ENCODE measurements at regions not wholly inside any gene's neighbourhood (a gene's known extent, or its start where the extent isn't known, plus 50 kb on each side); places are given as distances from the start of the nearest gene placed in this dataset.

DNA sequence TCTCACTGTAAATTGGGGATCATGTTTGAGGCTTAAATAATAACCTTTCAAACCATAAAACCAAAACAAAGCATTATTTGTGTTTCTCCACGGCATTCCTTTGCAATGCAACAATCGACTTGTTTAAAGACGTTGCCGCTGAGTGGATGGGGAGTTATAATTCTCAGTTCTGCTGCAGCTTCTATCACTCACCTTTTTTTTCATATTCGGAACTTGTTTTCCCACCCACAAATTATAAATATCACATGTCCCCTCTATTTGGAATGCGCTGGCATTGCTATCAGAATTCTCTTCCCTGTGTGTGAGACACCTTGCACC lies 372.8 kb upstream of the SMIM21 start:
- Histone ChIP-seq H3K4me3 (no peak overlapping the region), H3K27me3 (replicated peaks; ENCODE audit: insufficient read depth) (no peaks in the 10 kb centered on the region), H3K9me3 (no peaks in the 10 kb centered on the region), H3K27ac (no peak overlapping the region), H3K4me1 (ENCODE audit: control insufficient read depth in 1 of 2, low read depth in 2 of 2) (no peaks in the 10 kb centered on the region), H3K36me3 (no peaks in the 10 kb centered on the region)
- no peak for TF ChIP-seq CTCF (IDR thresholded peaks at IDR 0.05)
- ATAC-seq (ENCODE audit: insufficient number of reproducible peaks, low FRiP score, low read depth) = no peak
- DNase-seq (ENCODE audit: low spot score) = no peak

DNA sequence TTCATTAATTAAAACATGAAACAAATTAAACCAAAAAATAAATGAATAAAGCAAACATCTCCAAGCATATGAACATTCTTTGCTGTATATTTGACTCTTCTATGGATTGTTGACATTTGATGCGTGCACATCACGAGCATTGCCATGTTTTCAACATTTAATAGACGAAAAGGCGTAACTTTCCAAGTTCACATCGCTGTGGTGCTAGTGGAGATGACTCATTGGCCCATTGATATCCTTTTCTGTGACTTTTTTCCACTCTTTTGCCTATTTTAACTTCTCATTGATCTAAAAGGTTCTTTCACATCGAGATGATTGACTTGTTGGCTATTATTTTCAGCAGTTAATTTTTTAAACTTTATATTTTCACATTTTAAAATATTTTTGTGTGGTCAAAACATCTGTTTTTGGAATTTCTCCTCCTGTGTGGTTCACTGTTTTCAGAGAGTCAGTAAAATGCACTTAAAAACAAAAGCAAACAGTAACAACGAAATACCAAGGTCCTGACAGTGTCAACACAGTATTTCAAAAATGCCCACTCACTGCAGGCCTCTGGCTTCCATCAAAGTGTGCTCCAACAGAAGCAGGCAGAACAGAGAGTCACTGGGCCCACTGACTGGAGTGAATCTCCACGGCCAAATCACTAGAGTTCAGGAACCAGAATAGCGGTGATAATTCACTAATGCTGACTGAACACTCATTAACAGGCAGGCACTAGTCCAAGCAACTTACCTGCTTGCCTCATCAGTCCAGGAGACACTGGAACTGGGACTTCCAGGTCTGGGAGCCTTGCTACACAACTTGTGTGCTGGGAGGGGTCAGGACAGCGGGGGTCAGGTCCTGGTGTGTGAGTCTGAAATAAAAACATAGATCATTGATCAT lies 372.2 kb upstream of the SMIM21 start:
- Histone ChIP-seq H3K27ac (no peak overlapping the region), H3K27me3 (replicated peaks; ENCODE audit: insufficient read depth) (no peaks in the 10 kb centered on the region), H3K4me3 (no peak overlapping the region), H3K9me3 (no peaks in the 10 kb centered on the region), H3K36me3 (no peaks in the 10 kb centered on the region), H3K4me1 (ENCODE audit: control insufficient read depth in 1 of 2, low read depth in 2 of 2) (no peaks in the 10 kb centered on the region)
- DNase-seq (ENCODE audit: low spot score) (no peak), ATAC-seq (ENCODE audit: insufficient number of reproducible peaks, low FRiP score, low read depth) (no peak)
- no peak for TF ChIP-seq CTCF (IDR thresholded peaks at IDR 0.05)

GRCh38 chr18:75797046-75797445 lies 369.5 kb upstream of the SMIM21 start:
- DNase-seq (ENCODE audit: low spot score) (no peak), ATAC-seq (ENCODE audit: insufficient number of reproducible peaks, low FRiP score, low read depth) (no peak)
- no peaks in the 10 kb centered on the region for H3K27me3 ChIP-seq (replicated peaks; ENCODE audit: insufficient read depth)
- no peaks in the 10 kb centered on the region for H3K4me1 ChIP-seq (ENCODE audit: control insufficient read depth in 1 of 2, low read depth in 2 of 2)
- no peaks in the 10 kb centered on the region for H3K9me3 ChIP-seq
- H3K27ac ChIP-seq = no peak overlapping the region
- no peak overlapping the region for H3K4me3 ChIP-seq
- H3K36me3 ChIP-seq = no peaks in the 10 kb centered on the region
- TF ChIP-seq CTCF (IDR thresholded peaks at IDR 0.05) = no peak

- no peak for TF ChIP-seq CTCF (IDR thresholded peaks at IDR 0.05)
- H3K9me3 ChIP-seq = no peaks in the 10 kb centered on the region
- no peaks in the 10 kb centered on the region for H3K4me1 ChIP-seq (ENCODE audit: control insufficient read depth in 1 of 2, low read depth in 2 of 2)
- no peak overlapping the region for H3K27ac ChIP-seq
- DNase-seq (ENCODE audit: low spot score) = no peak
- no peak overlapping the region for H3K4me3 ChIP-seq
- no peak for ATAC-seq (ENCODE audit: insufficient number of reproducible peaks, low FRiP score, low read depth)
- no peaks in the 10 kb centered on the region for H3K36me3 ChIP-seq
- no peaks in the 10 kb centered on the region for H3K27me3 ChIP-seq (replicated peaks; ENCODE audit: insufficient read depth)
Observed at GRCh38 chr18:75790796-75791195, 363.3 kb upstream of the SMIM21 start.

DNA sequence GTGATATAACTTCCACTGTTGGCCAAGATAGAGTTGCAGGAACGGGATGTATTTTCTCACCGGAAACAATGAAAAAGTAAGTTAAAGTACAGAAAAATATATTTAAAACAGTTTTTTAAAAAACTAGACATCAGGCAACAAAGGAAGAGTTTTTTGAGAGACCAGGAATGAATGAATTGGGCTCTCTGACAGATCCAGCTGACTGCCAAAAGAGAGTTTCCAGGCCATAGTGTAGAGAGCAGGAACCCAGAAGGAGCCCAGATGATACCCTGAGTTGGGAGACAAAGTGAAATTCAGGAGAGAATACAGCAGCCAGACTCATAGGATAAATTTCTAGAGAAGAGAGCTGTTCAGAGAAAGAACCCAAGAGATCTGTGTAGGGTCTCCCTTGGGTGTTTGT lies 362.6 kb upstream of the SMIM21 start:
- H3K4me1 ChIP-seq (ENCODE audit: control insufficient read depth in 1 of 2, low read depth in 2 of 2) = no peaks in the 10 kb centered on the region
- no peak for ATAC-seq (ENCODE audit: insufficient number of reproducible peaks, low FRiP score, low read depth)
- no peak for DNase-seq (ENCODE audit: low spot score)
- no peaks in the 10 kb centered on the region for H3K36me3 ChIP-seq
- no peak overlapping the region for H3K4me3 ChIP-seq
- TF ChIP-seq CTCF (IDR thresholded peaks at IDR 0.05) = no peak
- no peaks in the 10 kb centered on the region for H3K9me3 ChIP-seq
- no peak overlapping the region for H3K27ac ChIP-seq
- no peaks in the 10 kb centered on the region for H3K27me3 ChIP-seq (replicated peaks; ENCODE audit: insufficient read depth)

Data from thoracic aorta (tissue), 2 donors.